HG03139 (cell line): ENCODE measurements at regions not wholly inside any gene's neighbourhood (a gene's known extent, or its start where the extent isn't known, plus 50 kb on each side); places are given as distances from the start of the nearest gene placed in this dataset.

ENCODE experiments used
- ATAC-seq: cut with Tn5 transposase; IDR thresholded peaks from one replicate; pipeline ENCODE4 v1.9.1; 2021; ENCODE audit not compliant: unreplicated experiment

- no peak for ATAC-seq
Observed at GRCh38 chr4:89604951-89605350, 232.0 kb downstream of the SNCA start.

- ATAC-seq: no peak
Observed at GRCh38 chr4:89599026-89599425, 237.9 kb downstream of the SNCA start.

GRCh38 chr4:89598602-89599001 lies 238.4 kb downstream of the SNCA start:
- no peak for ATAC-seq

- ATAC-seq: no peak
Observed at GRCh38 chr4:89595125-89595789, 241.7 kb downstream of the SNCA start.

- ATAC-seq: no peak
Observed at GRCh38 chr4:89590128-89590527, 246.8 kb downstream of the SNCA start.

- ATAC-seq: no peak
Observed at GRCh38 chr4:89588421-89588820, 248.5 kb downstream of the SNCA start.

GRCh38 chr4:89587364-89587763 lies 249.6 kb downstream of the SNCA start:
- ATAC-seq: no peak

GRCh38 chr4:89586864-89587263 lies 250.1 kb downstream of the SNCA start:
- no peak for ATAC-seq

GRCh38 chr4:89586318-89586717 lies 250.6 kb downstream of the SNCA start:
- ATAC-seq: no peak

- no peak for ATAC-seq
Observed at GRCh38 chr4:89582756-89583505, 254.0 kb downstream of the SNCA start.

- ATAC-seq: no peak
Observed at GRCh38 chr4:89579771-89580170, 257.2 kb downstream of the SNCA start.

- no peak for ATAC-seq
Observed at GRCh38 chr4:89576246-89576645, 260.7 kb downstream of the SNCA start.

GRCh38 chr4:89575840-89576239 lies 261.1 kb downstream of the SNCA start:
- ATAC-seq: no peak

- ATAC-seq: no peak
Observed at GRCh38 chr4:89574176-89574575, 262.8 kb downstream of the SNCA start.

GRCh38 chr4:89573656-89574055 lies 263.3 kb downstream of the SNCA start:
- no peak for ATAC-seq

- no peak for ATAC-seq
Observed at GRCh38 chr4:89572224-89572858, 264.6 kb downstream of the SNCA start.

GRCh38 chr4:89570931-89571330 lies 263.3 kb upstream of the GPRIN3 start:
- no peak for ATAC-seq

- no peak for ATAC-seq
Observed at GRCh38 chr4:89567936-89568335, 260.3 kb upstream of the GPRIN3 start.

GRCh38 chr4:89563431-89563830 lies 255.8 kb upstream of the GPRIN3 start:
- ATAC-seq: peak; percentile 92

GRCh38 chr4:89562746-89563145 lies 255.1 kb upstream of the GPRIN3 start:
- ATAC-seq: no peak

GRCh38 chr4:89561048-89561447 lies 253.4 kb upstream of the GPRIN3 start:
- no peak for ATAC-seq

- no peak for ATAC-seq
Observed at GRCh38 chr4:89558147-89558546, 250.5 kb upstream of the GPRIN3 start.
